Endothelial cell of umbilical vein (primary cell): ENCODE measurements at regions not wholly inside any gene's neighbourhood (a gene's known extent, or its start where the extent isn't known, plus 50 kb on each side); places are given as distances from the start of the nearest gene placed in this dataset.

Experiments
- BruUV-seq: library from RNA; stranded (reverse); fragments of 400-500 nt; replicated peaks from 2 replicates; lab custom pipeline; 2021; lab: Mats Ljungman, UMichigan
- CTCF ChIA-PET: fragments of 300-600, 350-600 bp; sonication (Branson Sonifier 250); formaldehyde crosslinking; loops from one replicate; lab custom pipeline; 2021; ENCODE audit warnings: antibody characterized with exemption, inconsistent platforms; lab: Charles Lee
- POLR2A ChIA-PET: fragments of 300-600, 350-600 bp; sonication (Branson Sonifier 250); formaldehyde crosslinking; loops from one replicate; lab custom pipeline; 2021; ENCODE audit warnings: antibody characterized with exemption, inconsistent platforms; lab: Charles Lee
- DNase-seq: peaks from one replicate; pipeline ENCODE4 v3.0.0-alpha.2; 2011; ENCODE audit warnings: low read depth, low spot score
- FAIRE-seq: peaks from 2 replicates; lab custom pipeline; 2011; peaks lifted over from hg19 to GRCh38; lab: Jason Lieb, UNC
- H2AFZ ChIP-seq: 2 replicates; pipeline ENCODE4 v1.6.0; 2012; ENCODE audit warnings: low read depth, low read length, control low read depth, inconsistent platforms
- H3K27ac ChIP-seq: 2 replicates; pipeline ENCODE4 v1.5.1; 2011; ENCODE audit warnings: low read depth, mild to moderate bottlenecking, control low read depth, low read length, moderate library complexity; ENCODE audit not compliant: insufficient read depth
- H3K27me3 ChIP-seq, 2 experiments: 2 replicates each; pipeline versions ENCODE4 v1.6.0 to v1.6.1; 2011; ENCODE audit warnings: low read length in 2 of 2, mixed read lengths in 1 of 2; ENCODE audit not compliant: control insufficient read depth in 2 of 2, insufficient read depth in 2 of 2
- H3K36me3 ChIP-seq, 2 experiments: 2 replicates in 1 of 2; 3 replicates in 1 of 2; pipeline ENCODE4 v1.5.1; 2011; ENCODE audit warnings: low read length in 2 of 2, mild to moderate bottlenecking in 1 of 2, moderate library complexity in 1 of 2; ENCODE audit not compliant: control insufficient read depth in 2 of 2, insufficient read depth in 2 of 2; ENCODE audit errors: extremely low read depth in 1 of 2
- H3K4me1 ChIP-seq: 3 replicates; pipeline ENCODE4 v1.5.1; 2011; ENCODE audit warnings: mild to moderate bottlenecking, low read length; ENCODE audit not compliant: control insufficient read depth, insufficient read depth; ENCODE audit errors: extremely low read depth
- H3K4me2 ChIP-seq: 2 replicates; pipeline ENCODE4 v1.6.1; 2011; ENCODE audit warnings: low read length, control low read depth, mixed read lengths; ENCODE audit not compliant: insufficient read depth
- H3K4me3 ChIP-seq, 3 experiments: fragments of 200-600 bp in 1 of 3; sonication (generic), shearing (Covaris generic) in 1 of 3; replicated peaks in 1 of 3; 2 replicates each; pipeline ENCODE4 v1.5.1; 2011 to 2016; ENCODE audit warnings: control low read depth in 3 of 3, low read length in 3 of 3, mild to moderate bottlenecking in 2 of 3, inconsistent platforms in 1 of 3, low read depth in 1 of 3, moderate library complexity in 1 of 3; ENCODE audit not compliant: insufficient read depth in 1 of 3
- H3K79me2 ChIP-seq: 2 replicates; pipeline ENCODE4 v1.6.0; 2012; ENCODE audit warnings: low read length, inconsistent platforms; ENCODE audit not compliant: control insufficient read depth, insufficient read depth
- H3K9ac ChIP-seq: replicated peaks from 2 replicates; pipeline ENCODE3; 2011; ENCODE audit warnings: low read length, control low read depth; ENCODE audit not compliant: insufficient read depth; ENCODE audit errors: extremely low read depth
- H3K9me1 ChIP-seq: replicated peaks from 3 replicates; pipeline ENCODE4 v1.6.0; 2011; ENCODE audit warnings: mild to moderate bottlenecking, low read length; ENCODE audit not compliant: control insufficient read depth, insufficient read depth; ENCODE audit errors: extremely low read depth
- H3K9me3 ChIP-seq: replicated peaks from 2 replicates; pipeline ENCODE4 v1.5.1; 2012; ENCODE audit warnings: low read length, inconsistent platforms; ENCODE audit not compliant: control insufficient read depth, insufficient read depth
- H4K20me1 ChIP-seq: replicated peaks from 2 replicates; pipeline ENCODE3; 2011; ENCODE audit warnings: mild to moderate bottlenecking, low read length; ENCODE audit not compliant: control insufficient read depth, insufficient read depth; ENCODE audit errors: extremely low read depth
- CTCF ChIP-seq, 2 donors: IDR thresholded peaks; 1 replicate in 1 of 2; 2 replicates in 1 of 2; pipeline ENCODE4 v1.5.1; 2011; ENCODE audit warnings: low read length in 2 of 2, mild to moderate bottlenecking in 2 of 2, moderate library complexity in 2 of 2, control low read depth in 1 of 2, inconsistent platforms in 1 of 2, low read depth in 1 of 2; ENCODE audit not compliant: insufficient read depth in 1 of 2; ENCODE audit errors: extremely low read depth in 1 of 2
- EZH2 ChIP-seq: IDR thresholded peaks from 2 replicates; pipeline ENCODE4 v1.6.1; 2012; ENCODE audit warnings: borderline replicate concordance, low read depth, mild to moderate bottlenecking, moderate library complexity, low read length, inconsistent platforms; ENCODE audit not compliant: severe bottlenecking
- FOS ChIP-seq: IDR thresholded peaks from 2 replicates; pipeline ENCODE4 v1.6.1; 2011; ENCODE audit warnings: mild to moderate bottlenecking, low read length, moderate library complexity, borderline replicate concordance; ENCODE audit not compliant: insufficient read depth
- GATA2 ChIP-seq: IDR thresholded peaks from 2 replicates; pipeline ENCODE4 v1.7.0; 2011; ENCODE audit warnings: low read depth, mild to moderate bottlenecking, moderate library complexity, mixed read lengths, low read length; ENCODE audit not compliant: insufficient read length, insufficient read depth
- MAX ChIP-seq: IDR thresholded peaks from 2 replicates; pipeline ENCODE4 v1.6.1; 2011; ENCODE audit not compliant: insufficient read depth, insufficient read length
- MYC ChIP-seq: IDR thresholded peaks from one replicate; pipeline ENCODE4 v1.6.1; 2011; ENCODE audit warnings: mild to moderate bottlenecking, low read depth, low read length
- POLR2AphosphoS5 ChIP-seq: IDR thresholded peaks from 2 replicates; pipeline ENCODE4 v1.6.1; 2012; ENCODE audit warnings: low read depth, mild to moderate bottlenecking, control low read depth, low read length, moderate library complexity; ENCODE audit not compliant: insufficient read depth
- dilution Hi-C: fragments of 300-500 bp; cut with MboI; formaldehyde crosslinking; loops from one replicate; pipeline ENCODE4 v1.15.0; 2019; ENCODE audit warnings: low sequenced_read_pairs; ENCODE audit not compliant: extremely low pct_ligation_motif_present
- intact Hi-C: fragments of 100-400 bp; cut with micrococcal nuclease; formaldehyde crosslinking; loops from one replicate; pipeline ENCODE4 v1.10.0; 2022

- BruUV-seq = no TSS peak
- dilution Hi-C loops = no loop called here
- DNase-seq (no peak), FAIRE-seq (no peak)
- H3K4me2 ChIP-seq = no peak overlapping the region
- H3K4me3 ChIP-seq = no peak overlapping the region
- H3K9me1 ChIP-seq = no peaks in the 10 kb centered on the region
- no peaks in the 10 kb centered on the region for H3K36me3 ChIP-seq
- ChIA-PET POLR2A (no interaction called here), CTCF (no interaction called here)
- H2AFZ ChIP-seq = no peak overlapping the region
- H3K27me3 ChIP-seq = no peaks in the 10 kb centered on the region
- intact Hi-C loops = no loop called here
- peaks cover 3% of the 10 kb centered on the region for H3K9me3 ChIP-seq
- H3K79me2 ChIP-seq = no peaks in the 10 kb centered on the region
- no peaks in the 10 kb centered on the region for H3K4me1 ChIP-seq
- H4K20me1 ChIP-seq = no peaks in the 10 kb centered on the region
- no peak overlapping the region for H3K9ac ChIP-seq
- H3K27ac ChIP-seq = no peak overlapping the region
- TF ChIP-seq EZH2 (no peak), CTCF (IDR thresholded peaks at IDR 0.05; ENCODE audit: extremely low read depth in 1 of 2, insufficient read depth in 1 of 2, low read depth in 1 of 2, low read length in 2 of 2) (no peak), GATA2 (no peak), MYC (no peak), POLR2AphosphoS5 (no peak), FOS (no peak), MAX (no peak)
Measured at GRCh38 chr2:5781679-5782078, 89.5 kb downstream of the SOX11 start.
